ENCODE measurements at regions not wholly inside any gene's neighbourhood (a gene's known extent, or its start where the extent isn't known, plus 50 kb on each side); places are given as distances from the start of the nearest gene placed in this dataset.
"Not testable (repeated sequence)": the region's sequence is repeated elsewhere in the genome, so short reads cannot be mapped to it uniquely, and the experiment has no call there.

GRCh38 chr10:38252551-38252950 lies 158.4 kb downstream of the ZNF37A start:
- H3K36me3 ChIP-seq; intact Hi-C loops (cut with DNase I; ENCODE audit: low total_unique reads); H3K4me1 ChIP-seq; H3K27ac ChIP-seq; H3K9me3 ChIP-seq; H3K27me3 ChIP-seq; DNase-seq; in situ Hi-C loops (cut with MboI; ENCODE audit: low pct_ligation_motif_present in 1 of 4, low pct_unique_long_range_greater_than_20kb in 1 of 4, low sequenced_read_pairs in 3 of 4); H3K4me3 ChIP-seq: not testable (repeated sequence)
- 20 to 54% methylated on average over 3 to 4 of the region's 6 CpGs for WGBS, 2 donors (ENCODE audit: low coverage in 1 of 2)

- H3K27me3 ChIP-seq; H3K4me1 ChIP-seq; in situ Hi-C loops (cut with MboI; ENCODE audit: low pct_ligation_motif_present in 1 of 4, low pct_unique_long_range_greater_than_20kb in 1 of 4, low sequenced_read_pairs in 3 of 4); H3K36me3 ChIP-seq; DNase-seq; H3K4me3 ChIP-seq; H3K27ac ChIP-seq; intact Hi-C loops (cut with DNase I; ENCODE audit: low total_unique reads); H3K9me3 ChIP-seq: not testable (repeated sequence)
- WGBS, 2 donors (ENCODE audit: low coverage in 1 of 2) = 73% methylated on average over 6 of the region's 6 CpGs; no CpG with 5 or more reads in 1 of the 2 donors
Observed at GRCh38 chr10:38267555-38267954, 173.4 kb downstream of the ZNF37A start.

GRCh38 chr10:38271031-38271430 lies 176.9 kb downstream of the ZNF37A start:
- H3K4me1 ChIP-seq; H3K36me3 ChIP-seq; H3K4me3 ChIP-seq; H3K27me3 ChIP-seq; H3K27ac ChIP-seq; DNase-seq; intact Hi-C loops (cut with DNase I; ENCODE audit: low total_unique reads); in situ Hi-C loops (cut with MboI; ENCODE audit: low pct_ligation_motif_present in 1 of 4, low pct_unique_long_range_greater_than_20kb in 1 of 4, low sequenced_read_pairs in 3 of 4); H3K9me3 ChIP-seq: not testable (repeated sequence)
- WGBS, 2 donors (ENCODE audit: low coverage in 1 of 2) = 39 to 56% methylated on average over 3 of the region's 3 CpGs

- H3K9me3 ChIP-seq; DNase-seq; in situ Hi-C loops (cut with MboI; ENCODE audit: low pct_ligation_motif_present in 1 of 4, low pct_unique_long_range_greater_than_20kb in 1 of 4, low sequenced_read_pairs in 3 of 4); intact Hi-C loops (cut with DNase I; ENCODE audit: low total_unique reads); H3K27me3 ChIP-seq; H3K4me1 ChIP-seq; H3K4me3 ChIP-seq; H3K36me3 ChIP-seq; H3K27ac ChIP-seq: not testable (repeated sequence)
- WGBS, 2 donors (ENCODE audit: low coverage in 1 of 2) = 73 to 100% methylated on average over 2 of the region's 2 CpGs
Observed at GRCh38 chr10:38274879-38275278, 180.7 kb downstream of the ZNF37A start.

- H3K4me3 ChIP-seq; in situ Hi-C loops (cut with MboI; ENCODE audit: low pct_ligation_motif_present in 1 of 4, low pct_unique_long_range_greater_than_20kb in 1 of 4, low sequenced_read_pairs in 3 of 4); intact Hi-C loops (cut with DNase I; ENCODE audit: low total_unique reads); DNase-seq; H3K27ac ChIP-seq; H3K4me1 ChIP-seq; H3K27me3 ChIP-seq; H3K9me3 ChIP-seq; H3K36me3 ChIP-seq: not testable (repeated sequence)
- WGBS, 2 donors (ENCODE audit: low coverage in 1 of 2) = 92% methylated on average over 2 of the region's 2 CpGs; no CpG with 5 or more reads in 1 of the 2 donors
Observed at GRCh38 chr10:38292560-38292959, 198.4 kb downstream of the ZNF37A start.

- H3K36me3 ChIP-seq; H3K27ac ChIP-seq; H3K4me1 ChIP-seq; H3K27me3 ChIP-seq; H3K9me3 ChIP-seq; in situ Hi-C loops (cut with MboI; ENCODE audit: low pct_ligation_motif_present in 1 of 4, low pct_unique_long_range_greater_than_20kb in 1 of 4, low sequenced_read_pairs in 3 of 4); DNase-seq; H3K4me3 ChIP-seq; intact Hi-C loops (cut with DNase I; ENCODE audit: low total_unique reads): not testable (repeated sequence)
- 70 to 79% methylated on average over 5 of the region's 5 CpGs for WGBS, 2 donors (ENCODE audit: low coverage in 1 of 2)
Observed at GRCh38 chr10:38310111-38310510, 216.0 kb downstream of the ZNF37A start.

GRCh38 chr10:38315090-38315805 lies 221.1 kb downstream of the ZNF37A start:
- DNase-seq; H3K9me3 ChIP-seq; H3K27ac ChIP-seq; H3K36me3 ChIP-seq; intact Hi-C loops (cut with DNase I; ENCODE audit: low total_unique reads); in situ Hi-C loops (cut with MboI; ENCODE audit: low pct_ligation_motif_present in 1 of 4, low pct_unique_long_range_greater_than_20kb in 1 of 4, low sequenced_read_pairs in 3 of 4); H3K4me1 ChIP-seq; H3K4me3 ChIP-seq; H3K27me3 ChIP-seq: not testable (repeated sequence)
- WGBS, 2 donors (ENCODE audit: low coverage in 1 of 2) = 68 to 72% methylated on average over 4 of the region's 4 CpGs

- H3K27ac ChIP-seq; H3K27me3 ChIP-seq; H3K4me3 ChIP-seq; intact Hi-C loops (cut with DNase I; ENCODE audit: low total_unique reads); DNase-seq; H3K4me1 ChIP-seq; H3K36me3 ChIP-seq; in situ Hi-C loops (cut with MboI; ENCODE audit: low pct_ligation_motif_present in 1 of 4, low pct_unique_long_range_greater_than_20kb in 1 of 4, low sequenced_read_pairs in 3 of 4); H3K9me3 ChIP-seq: not testable (repeated sequence)
- 85% methylated on average over 8 of the region's 8 CpGs; no CpG with 5 or more reads in 1 of the 2 donors for WGBS, 2 donors (ENCODE audit: low coverage in 1 of 2)
Observed at GRCh38 chr10:38321393-38321792, 227.3 kb downstream of the ZNF37A start.

- H3K4me3 ChIP-seq; intact Hi-C loops (cut with DNase I; ENCODE audit: low total_unique reads); DNase-seq; H3K27me3 ChIP-seq; H3K36me3 ChIP-seq; in situ Hi-C loops (cut with MboI; ENCODE audit: low pct_ligation_motif_present in 1 of 4, low pct_unique_long_range_greater_than_20kb in 1 of 4, low sequenced_read_pairs in 3 of 4); H3K4me1 ChIP-seq; H3K27ac ChIP-seq; H3K9me3 ChIP-seq: not testable (repeated sequence)
- WGBS, 2 donors (ENCODE audit: low coverage in 1 of 2) = 55% methylated on average over 2 of the region's 2 CpGs; no CpG with 5 or more reads in 1 of the 2 donors
Observed at GRCh38 chr10:38330306-38330705, 236.2 kb downstream of the ZNF37A start.

GRCh38 chr10:38331106-38331505 lies 237.0 kb downstream of the ZNF37A start:
- H3K27ac ChIP-seq; H3K27me3 ChIP-seq; H3K9me3 ChIP-seq; DNase-seq; in situ Hi-C loops (cut with MboI; ENCODE audit: low pct_ligation_motif_present in 1 of 4, low pct_unique_long_range_greater_than_20kb in 1 of 4, low sequenced_read_pairs in 3 of 4); H3K4me1 ChIP-seq; H3K4me3 ChIP-seq; intact Hi-C loops (cut with DNase I; ENCODE audit: low total_unique reads); H3K36me3 ChIP-seq: not testable (repeated sequence)
- WGBS, 2 donors (ENCODE audit: low coverage in 1 of 2) = 88% methylated on average over 2 of the region's 2 CpGs; no CpG with 5 or more reads in 1 of the 2 donors

- H3K9me3 ChIP-seq; in situ Hi-C loops (cut with MboI; ENCODE audit: low pct_ligation_motif_present in 1 of 4, low pct_unique_long_range_greater_than_20kb in 1 of 4, low sequenced_read_pairs in 3 of 4); DNase-seq; H3K27me3 ChIP-seq; H3K4me3 ChIP-seq; intact Hi-C loops (cut with DNase I; ENCODE audit: low total_unique reads); H3K27ac ChIP-seq; H3K36me3 ChIP-seq; H3K4me1 ChIP-seq: not testable (repeated sequence)
- WGBS, 2 donors (ENCODE audit: low coverage in 1 of 2) = 20 to 73% methylated on average over 1 to 4 of the region's 4 CpGs
Observed at GRCh38 chr10:38333699-38334098, 239.6 kb downstream of the ZNF37A start.
